GM23248 (cell line): ENCODE measurements at regions not wholly inside any gene's neighbourhood (a gene's known extent, or its start where the extent isn't known, plus 50 kb on each side); places are given as distances from the start of the nearest gene placed in this dataset.

Experiments used
- DNase-seq: peaks from one replicate; pipeline ENCODE4 v3.0.0-alpha.2; 2015
- H2AFZ ChIP-seq: fragments of 200-600 bp; sonication (generic); 2 replicates; pipeline ENCODE4 v1.6.1; 2016; ENCODE audit warnings: antibody characterized with exemption
- H3F3A ChIP-seq: fragments of 200-600 bp; sonication (generic); 2 replicates; pipeline ENCODE4 v1.6.1; 2016; ENCODE audit warnings: mild to moderate bottlenecking, antibody characterized with exemption, mixed run types; ENCODE audit not compliant: insufficient read depth
- H3K27ac ChIP-seq: fragments of 200-600 bp; sonication (generic); 2 replicates; pipeline ENCODE4 v1.5.1; 2016; ENCODE audit warnings: mild to moderate bottlenecking
- H3K27me3 ChIP-seq: fragments of 200-600 bp; sonication (generic); replicated peaks from 2 replicates; pipeline ENCODE4 v1.6.1; 2016; ENCODE audit warnings: mild to moderate bottlenecking; ENCODE audit not compliant: insufficient read depth
- H3K36me3 ChIP-seq: fragments of 200-600 bp; sonication (generic); 2 replicates; pipeline ENCODE4 v1.6.1; 2016; ENCODE audit warnings: low read depth, mild to moderate bottlenecking
- H3K4me1 ChIP-seq: fragments of 200-600 bp; sonication (generic); 2 replicates; pipeline ENCODE4 v1.6.1; 2016; ENCODE audit warnings: mild to moderate bottlenecking; ENCODE audit not compliant: insufficient read depth
- H3K4me2 ChIP-seq: fragments of 200-600 bp; sonication (generic); one replicate; pipeline ENCODE4 v1.6.1; 2016; ENCODE audit warnings: mild to moderate bottlenecking; ENCODE audit not compliant: unreplicated experiment
- H3K4me3 ChIP-seq: fragments of 200-600 bp; sonication (generic); 2 replicates; pipeline ENCODE4 v1.5.1; 2016; ENCODE audit warnings: mild to moderate bottlenecking
- H3K79me2 ChIP-seq: fragments of 200-600 bp; sonication (generic); 2 replicates; pipeline ENCODE4 v1.6.1; 2016; ENCODE audit warnings: mild to moderate bottlenecking; ENCODE audit not compliant: insufficient read depth
- H3K9ac ChIP-seq: fragments of 200-600 bp; sonication (generic); 2 replicates; pipeline ENCODE4 v1.6.1; 2016; ENCODE audit warnings: mild to moderate bottlenecking
- H3K9me2 ChIP-seq: fragments of 200-600 bp; sonication (generic); 2 replicates; pipeline ENCODE4 v1.6.1; 2016; ENCODE audit warnings: mixed run types, mild to moderate bottlenecking, moderate library complexity; ENCODE audit not compliant: insufficient read depth
- H3K9me3 ChIP-seq: fragments of 200-600 bp; sonication (generic); one replicate; pipeline ENCODE4 v1.6.1; 2017; ENCODE audit warnings: low read depth
- H4K20me1 ChIP-seq: fragments of 200-600 bp; sonication (generic); 2 replicates; pipeline ENCODE4 v1.6.0; 2016; ENCODE audit not compliant: insufficient read depth
- EZH2 ChIP-seq: fragments of 200-600 bp; sonication (generic); IDR thresholded peaks from 2 replicates; pipeline ENCODE4 v1.6.1; 2018; ENCODE audit warnings: antibody characterized with exemption, mild to moderate bottlenecking; ENCODE audit not compliant: insufficient read depth, poor library complexity, severe bottlenecking
- EZH2phosphoT487 ChIP-seq: fragments of 200-600 bp; sonication (generic); IDR thresholded peaks from 2 replicates; pipeline ENCODE4 v1.6.1; 2018; ENCODE audit warnings: antibody characterized with exemption, moderate library complexity, mild to moderate bottlenecking, low read depth; ENCODE audit not compliant: insufficient read depth
- WGBS, 2 experiments: methylation state at CpG; one replicate each; pipeline ENCODE4 v1.1.6; 2015 to 2017; ENCODE audit warnings: low lambda C conversion rate in 2 of 2, low coverage in 1 of 2; ENCODE audit errors: missing lambda C conversion rate in 2 of 2; 5-methylcytosine and 5-hydroxymethylcytosine counted together
- in situ Hi-C: fragments of 300-500 bp; cut with MboI; formaldehyde crosslinking; loops from 2 replicates; pipeline ENCODE4 v1.15.0; 2020

DNA sequence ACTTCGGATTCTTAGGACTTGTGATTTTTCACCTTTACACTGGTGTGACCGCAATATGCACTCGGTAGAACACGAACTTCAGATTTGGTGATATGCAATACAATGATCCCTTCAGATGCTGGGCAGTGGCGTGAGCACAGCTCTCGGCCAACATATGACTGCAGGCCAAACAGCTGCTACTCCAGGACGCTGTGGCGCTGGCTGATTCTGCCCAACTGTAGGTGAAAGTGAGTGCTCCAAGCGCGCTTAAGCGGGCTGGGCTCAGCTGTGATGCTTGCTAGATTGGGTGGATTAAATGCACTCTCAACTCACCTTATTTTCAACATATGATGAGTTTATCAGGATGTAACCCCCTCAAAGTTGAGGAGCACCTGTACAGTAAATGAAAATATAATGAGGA is 137.6 kb upstream of the RET start:
- Histone ChIP-seq H3F3A (no peaks in the 10 kb centered on the region), H3K27me3 (peaks cover 10% of the 10 kb centered on the region), H3K9me3 (no peaks in the 10 kb centered on the region), H3K9me2 (no peaks in the 10 kb centered on the region), H2AFZ (no peak overlapping the region), H4K20me1 (no peaks in the 10 kb centered on the region), H3K4me1 (no peaks in the 10 kb centered on the region), H3K79me2 (no peaks in the 10 kb centered on the region), H3K27ac (no peak overlapping the region), H3K36me3 (no peaks in the 10 kb centered on the region), H3K4me3 (no peak overlapping the region), H3K9ac (no peak overlapping the region), H3K4me2 (no peak overlapping the region)
- no peak for DNase-seq
- 60 to 65% methylated on average over 11 of the region's 11 CpGs for WGBS, 2 experiments
- TF ChIP-seq EZH2 (no peak), EZH2phosphoT487 (no peak)
- in situ Hi-C loops, result no loop called here

DNA sequence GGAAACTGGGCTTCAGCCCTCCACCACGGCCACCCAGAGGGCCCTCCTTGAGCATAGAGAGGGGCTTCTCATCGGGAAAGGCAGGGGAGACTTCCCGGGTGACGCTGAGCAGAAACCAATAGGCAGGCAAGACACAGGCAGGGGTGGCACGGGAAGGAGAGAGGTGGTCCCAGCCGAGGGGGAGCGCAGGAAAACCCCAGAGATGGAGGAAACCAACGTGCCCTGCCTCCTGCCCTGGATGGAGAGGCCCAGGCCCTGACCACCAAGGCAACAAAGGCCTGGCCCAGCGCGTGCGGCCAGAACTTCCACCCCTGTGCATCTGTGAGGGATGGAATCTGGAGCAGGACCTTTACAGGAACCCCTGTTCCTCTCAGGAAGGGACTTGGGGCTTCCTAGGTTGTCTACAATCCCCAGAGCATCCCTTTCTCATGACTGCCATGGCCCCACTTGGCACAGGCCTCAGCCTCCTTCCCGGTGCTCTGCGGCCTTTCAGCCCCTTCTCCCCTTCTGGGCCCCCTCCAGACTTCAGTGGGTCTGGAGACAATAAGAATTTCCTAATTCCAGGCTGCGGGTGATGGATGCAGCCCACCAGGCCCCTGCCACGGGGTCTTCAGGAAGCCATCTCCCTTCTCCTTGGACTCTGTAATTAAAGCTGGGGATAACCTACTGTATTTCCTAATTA is 137.0 kb upstream of the RET start:
- no peaks in the 10 kb centered on the region for H3K79me2 ChIP-seq
- no peaks in the 10 kb centered on the region for H3K9me2 ChIP-seq
- H3K4me1 ChIP-seq, result no peaks in the 10 kb centered on the region
- in situ Hi-C loops, result no loop called here
- H3K9me3 ChIP-seq, result no peaks in the 10 kb centered on the region
- no peaks in the 10 kb centered on the region for H4K20me1 ChIP-seq
- H3K27me3 ChIP-seq, result peaks cover 6% of the 10 kb centered on the region; the same call in 1 of the 2 replicates
- WGBS, 2 experiments, result 61 to 63% methylated on average over 14 to 15 of the region's 15 CpGs
- no peak for TF ChIP-seq EZH2phosphoT487
- TF ChIP-seq EZH2, result no peak
- H2AFZ ChIP-seq, result no peak overlapping the region
- no peak overlapping the region for H3K4me3 ChIP-seq
- H3K9ac ChIP-seq, result no peak overlapping the region
- H3K4me2 ChIP-seq, result no peak overlapping the region
- H3F3A ChIP-seq, result no peaks in the 10 kb centered on the region
- H3K36me3 ChIP-seq, result no peaks in the 10 kb centered on the region
- DNase-seq, result no peak
- H3K27ac ChIP-seq, result no peak overlapping the region

DNA sequence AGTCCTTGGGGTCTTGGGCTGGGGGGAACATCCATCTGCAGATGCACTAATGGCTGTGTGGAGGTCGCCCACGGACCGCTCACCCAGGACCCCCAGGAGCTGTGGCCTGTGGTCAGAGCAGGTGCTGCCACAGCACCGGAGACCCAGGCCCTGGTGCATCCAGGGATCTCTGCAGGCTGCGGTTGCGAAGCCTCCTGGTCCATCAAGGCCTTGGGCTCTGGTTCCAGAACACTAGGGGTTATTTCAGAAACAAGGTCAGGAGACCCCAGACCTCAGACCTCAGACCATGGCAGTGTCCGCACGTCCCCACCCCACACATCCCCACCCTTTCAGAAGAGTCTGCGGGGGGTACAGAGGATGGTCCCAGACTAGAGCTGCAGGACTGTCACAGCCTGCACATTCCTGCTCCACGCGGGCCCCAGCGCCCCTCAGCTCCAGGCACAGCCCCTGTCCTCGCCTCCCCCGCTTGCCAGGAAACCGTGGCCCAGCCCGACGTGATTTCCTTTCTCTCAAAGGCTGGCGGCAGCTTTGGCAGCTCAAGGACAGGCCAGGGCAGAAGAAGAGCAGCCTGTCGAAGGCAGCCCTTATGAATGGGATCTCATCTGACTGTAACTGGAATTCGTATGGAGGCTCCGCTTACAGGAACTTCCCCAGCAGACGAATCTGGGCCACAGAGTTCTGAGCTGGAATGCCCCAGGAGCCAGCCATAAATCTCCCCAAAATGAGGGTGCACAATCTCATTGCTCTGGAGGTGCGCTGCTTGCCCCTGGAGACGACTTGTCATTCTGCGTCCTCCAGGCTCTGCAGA is 136.2 kb upstream of the RET start:
- peaks cover 6% of the 10 kb centered on the region; the same call in 1 of the 2 replicates for H3K27me3 ChIP-seq
- TF ChIP-seq EZH2 (no peak), EZH2phosphoT487 (no peak)
- H3K27ac ChIP-seq, result no peak overlapping the region
- H3K36me3 ChIP-seq, result no peaks in the 10 kb centered on the region
- H3K4me2 ChIP-seq, result no peak overlapping the region
- no peaks in the 10 kb centered on the region for H3K9me2 ChIP-seq
- H4K20me1 ChIP-seq, result no peaks in the 10 kb centered on the region
- in situ Hi-C loops, result no loop called here
- H3K9me3 ChIP-seq, result no peaks in the 10 kb centered on the region
- no peak overlapping the region for H3K9ac ChIP-seq
- no peak overlapping the region for H3K4me3 ChIP-seq
- DNase-seq, result no peak
- H3K79me2 ChIP-seq, result no peaks in the 10 kb centered on the region
- WGBS, 2 experiments, result 69 to 71% methylated on average over 16 to 22 of the region's 25 CpGs
- H2AFZ ChIP-seq, result no peak overlapping the region
- H3F3A ChIP-seq, result no peaks in the 10 kb centered on the region
- no peaks in the 10 kb centered on the region for H3K4me1 ChIP-seq

DNA sequence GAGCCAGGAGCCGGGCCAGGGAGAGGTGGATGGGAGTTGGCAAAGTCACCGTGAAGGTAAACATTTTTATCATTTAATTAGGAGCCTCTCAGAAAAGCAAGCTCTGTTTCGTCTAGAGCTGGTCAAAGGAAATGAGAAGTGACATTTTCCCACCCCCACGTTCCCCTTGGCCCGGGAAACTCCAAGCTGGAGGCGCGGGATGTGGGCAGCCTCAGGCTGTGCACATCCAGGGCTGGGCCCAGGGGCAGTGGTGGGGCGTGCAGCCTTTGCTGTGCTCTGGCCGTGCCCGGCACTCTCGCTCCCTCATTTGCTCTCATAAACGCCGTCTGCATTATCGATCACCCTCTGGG is 135.6 kb upstream of the RET start:
- Histone ChIP-seq H3K27ac (no peak overlapping the region), H3K4me3 (no peak overlapping the region), H3K36me3 (no peaks in the 10 kb centered on the region), H3K9me3 (no peaks in the 10 kb centered on the region), H3K4me1 (no peaks in the 10 kb centered on the region), H2AFZ (no peak overlapping the region), H3K9ac (no peak overlapping the region), H3F3A (no peaks in the 10 kb centered on the region), H3K9me2 (no peaks in the 10 kb centered on the region), H3K79me2 (no peaks in the 10 kb centered on the region), H3K4me2 (no peak overlapping the region), H3K27me3 (peaks cover 6% of the 10 kb centered on the region; the same call in 1 of the 2 replicates), H4K20me1 (no peaks in the 10 kb centered on the region)
- no peak for DNase-seq
- in situ Hi-C loops, result no loop called here
- TF ChIP-seq EZH2phosphoT487 (no peak), EZH2 (no peak)
- WGBS, 2 experiments, result 55 to 59% methylated on average over 14 of the region's 14 CpGs
